ENCODE measurements at regions not wholly inside any gene's neighbourhood (a gene's known extent, or its start where the extent isn't known, plus 50 kb on each side); places are given as distances from the start of the nearest gene placed in this dataset.

GRCh38 chr10:100651916-100652315 lies 93.5 kb upstream of the PAX2 start:
- in situ Hi-C loops (cut with MboI; ENCODE audit: low sequenced_read_pairs, unreplicated experiment) = no loop called here
- no peak for DNase-seq (ENCODE audit: low spot score)
- no peak for TF ChIP-seq CTCF (IDR thresholded peaks at IDR 0.05; ENCODE audit: borderline replicate concordance, control extremely low read depth, extremely low read depth, insufficient read depth, missing control alignments)

- in situ Hi-C loops (cut with MboI; ENCODE audit: low sequenced_read_pairs, unreplicated experiment) = no loop called here
- DNase-seq (ENCODE audit: low spot score) = no peak
- TF ChIP-seq CTCF (IDR thresholded peaks at IDR 0.05; ENCODE audit: borderline replicate concordance, control extremely low read depth, extremely low read depth, insufficient read depth, missing control alignments) = no peak
Measured at GRCh38 chr10:100652406-100653135, 92.8 kb upstream of the PAX2 start.

- TF ChIP-seq CTCF (IDR thresholded peaks at IDR 0.05; ENCODE audit: borderline replicate concordance, control extremely low read depth, extremely low read depth, insufficient read depth, missing control alignments) = no peak
- in situ Hi-C loops (cut with MboI; ENCODE audit: low sequenced_read_pairs, unreplicated experiment) = no loop called here
- no peak for DNase-seq (ENCODE audit: low spot score)
Measured at GRCh38 chr10:100653238-100653956, 92.0 kb upstream of the PAX2 start.

- peak; percentile 53 for DNase-seq (ENCODE audit: low spot score)
- in situ Hi-C loops (cut with MboI; ENCODE audit: low sequenced_read_pairs, unreplicated experiment) = no loop called here
- TF ChIP-seq CTCF (IDR thresholded peaks at IDR 0.05; ENCODE audit: borderline replicate concordance, control extremely low read depth, extremely low read depth, insufficient read depth, missing control alignments) = no peak
Measured at GRCh38 chr10:100653957-100654781, 91.2 kb upstream of the PAX2 start.

- no peak for TF ChIP-seq CTCF (IDR thresholded peaks at IDR 0.05; ENCODE audit: borderline replicate concordance, control extremely low read depth, extremely low read depth, insufficient read depth, missing control alignments)
- DNase-seq (ENCODE audit: low spot score) = no peak
- in situ Hi-C loops (cut with MboI; ENCODE audit: low sequenced_read_pairs, unreplicated experiment) = no loop called here
Measured at GRCh38 chr10:100654782-100655325, 90.5 kb upstream of the PAX2 start.

- no peak for DNase-seq (ENCODE audit: low spot score)
- in situ Hi-C loops (cut with MboI; ENCODE audit: low sequenced_read_pairs, unreplicated experiment) = no loop called here
- TF ChIP-seq CTCF (IDR thresholded peaks at IDR 0.05; ENCODE audit: borderline replicate concordance, control extremely low read depth, extremely low read depth, insufficient read depth, missing control alignments) = no peak
Measured at GRCh38 chr10:100655326-100655759, 90.0 kb upstream of the PAX2 start.
